Fibroblast of lung (primary cell): ENCODE measurements at regions not wholly inside any gene's neighbourhood (a gene's known extent, or its start where the extent isn't known, plus 50 kb on each side); places are given as distances from the start of the nearest gene placed in this dataset.

ENCODE experiments used
- CTCF ChIP-seq, 2 donors: IDR thresholded peaks in 1 of 2; conservative IDR thresholded peaks in 1 of 2; 1 replicate in 1 of 2; 2 replicates in 1 of 2; pipeline ENCODE4 v1.5.1; 2011 to 2012; ENCODE audit warnings: low read length in 2 of 2, control low read depth in 1 of 2, inconsistent platforms in 1 of 2, low read depth in 1 of 2, mild to moderate bottlenecking in 1 of 2
- EZH2 ChIP-seq: IDR thresholded peaks from 2 replicates; pipeline ENCODE4 v1.5.1; 2012; ENCODE audit warnings: low read length, control low read depth, mild to moderate bottlenecking; ENCODE audit errors: missing control alignments

DNA sequence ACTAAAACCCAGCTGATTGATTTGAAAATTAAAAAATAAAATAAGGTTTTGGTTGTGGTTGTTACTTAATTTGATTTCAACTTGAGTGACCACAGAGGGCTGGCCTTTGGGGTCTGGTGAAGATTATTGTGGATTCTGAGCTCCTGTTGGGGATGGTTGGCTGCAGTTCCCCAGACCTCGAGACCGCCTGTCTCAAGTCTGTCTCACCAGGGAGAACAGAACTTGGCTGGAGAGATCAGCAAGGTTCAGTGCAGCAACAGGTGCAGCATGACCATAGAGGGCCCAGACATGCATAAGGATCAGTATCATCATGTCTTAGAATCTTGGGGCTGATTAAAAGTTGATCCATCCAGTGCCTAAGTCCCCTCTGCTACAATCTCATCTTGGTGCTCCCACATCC, 491.9 kb downstream of the BCOR start:
- no peak for TF ChIP-seq CTCF (conservative IDR thresholded peaks at IDR 0.05 in 1 of 2, IDR thresholded peaks at IDR 0.05 in 1 of 2; ENCODE audit: low read depth in 1 of 2, low read length in 2 of 2)
- TF ChIP-seq EZH2: no peak
